HUES6 (cell line): ENCODE measurements at regions not wholly inside any gene's neighbourhood (a gene's known extent, or its start where the extent isn't known, plus 50 kb on each side); places are given as distances from the start of the nearest gene placed in this dataset.

Experiments
- H3K27ac ChIP-seq: 2 replicates; pipeline ENCODE4 v1.7.0; 2013; ENCODE audit warnings: low read depth, mild to moderate bottlenecking, low read length, inconsistent platforms
- H3K27me3 ChIP-seq: 2 replicates; pipeline ENCODE4 v1.6.1; 2013; ENCODE audit warnings: low read length; ENCODE audit not compliant: control insufficient read depth, insufficient read depth
- H3K36me3 ChIP-seq: 2 replicates; pipeline ENCODE4 v1.6.1; 2013; ENCODE audit warnings: low read length; ENCODE audit not compliant: control insufficient read depth, insufficient read depth
- H3K4me1 ChIP-seq: 2 replicates; pipeline ENCODE4 v1.6.1; 2013; ENCODE audit warnings: low read length; ENCODE audit not compliant: control insufficient read depth, insufficient read depth
- H3K4me3 ChIP-seq: 2 replicates; pipeline ENCODE4 v1.5.1; 2013; ENCODE audit warnings: low read depth, low read length
- H3K9ac ChIP-seq: one replicate; pipeline ENCODE4 v1.6.1; 2013; ENCODE audit warnings: mild to moderate bottlenecking, low read length
- H3K9me3 ChIP-seq: 2 replicates; pipeline ENCODE4 v1.6.1; 2013; ENCODE audit warnings: low read depth, low read length; ENCODE audit not compliant: control insufficient read depth, insufficient read depth

- Histone ChIP-seq H3K27ac (no peak overlapping the region), H3K4me3 (no peak overlapping the region), H3K4me1 (peaks cover 10% of the 10 kb centered on the region), H3K36me3 (no peaks in the 10 kb centered on the region), H3K27me3 (no peaks in the 10 kb centered on the region), H3K9me3 (no peaks in the 10 kb centered on the region), H3K9ac (no peak overlapping the region)
Observed at GRCh38 chr10:10527861-10528562, 489.7 kb upstream of the CELF2 start.

GRCh38 chr10:10528563-10528910 is 489.1 kb upstream of the CELF2 start:
- Histone ChIP-seq H3K4me3 (no peak overlapping the region), H3K4me1 (peaks cover 10% of the 10 kb centered on the region), H3K9ac (no peak overlapping the region), H3K36me3 (no peaks in the 10 kb centered on the region), H3K9me3 (no peaks in the 10 kb centered on the region), H3K27ac (no peak overlapping the region), H3K27me3 (no peaks in the 10 kb centered on the region)

GRCh38 chr10:10530313-10530712 is 487.4 kb upstream of the CELF2 start:
- H3K4me1 ChIP-seq, result peaks cover 10% of the 10 kb centered on the region
- H3K4me3 ChIP-seq, result no peak overlapping the region
- no peaks in the 10 kb centered on the region for H3K9me3 ChIP-seq
- H3K9ac ChIP-seq, result no peak overlapping the region
- no peak overlapping the region for H3K27ac ChIP-seq
- no peaks in the 10 kb centered on the region for H3K27me3 ChIP-seq
- no peaks in the 10 kb centered on the region for H3K36me3 ChIP-seq

- Histone ChIP-seq H3K36me3 (no peaks in the 10 kb centered on the region), H3K9me3 (no peaks in the 10 kb centered on the region), H3K4me3 (no peak overlapping the region), H3K4me1 (peaks cover 10% of the 10 kb centered on the region), H3K27me3 (no peaks in the 10 kb centered on the region), H3K27ac (no peak overlapping the region), H3K9ac (no peak overlapping the region)
Observed at GRCh38 chr10:10532236-10532635, 485.4 kb upstream of the CELF2 start.

- no peak overlapping the region for H3K4me3 ChIP-seq
- H3K27me3 ChIP-seq, result no peaks in the 10 kb centered on the region
- H3K9me3 ChIP-seq, result no peaks in the 10 kb centered on the region
- H3K27ac ChIP-seq, result no peak overlapping the region
- no peaks in the 10 kb centered on the region for H3K36me3 ChIP-seq
- H3K9ac ChIP-seq, result no peak overlapping the region
- H3K4me1 ChIP-seq, result peaks cover 7% of the 10 kb centered on the region
Observed at GRCh38 chr10:10532826-10533225, 484.8 kb upstream of the CELF2 start.

- H3K9me3 ChIP-seq, result no peaks in the 10 kb centered on the region
- H3K9ac ChIP-seq, result no peak overlapping the region
- peaks cover 1% of the 10 kb centered on the region for H3K4me1 ChIP-seq
- no peaks in the 10 kb centered on the region for H3K36me3 ChIP-seq
- no peak overlapping the region for H3K4me3 ChIP-seq
- H3K27me3 ChIP-seq, result no peaks in the 10 kb centered on the region
- no peak overlapping the region for H3K27ac ChIP-seq
Observed at GRCh38 chr10:10533437-10533836, 484.2 kb upstream of the CELF2 start.

- Histone ChIP-seq H3K27me3 (no peaks in the 10 kb centered on the region), H3K4me3 (no peak overlapping the region), H3K9me3 (no peaks in the 10 kb centered on the region), H3K36me3 (no peaks in the 10 kb centered on the region), H3K4me1 (peaks cover 11% of the 10 kb centered on the region; the same call in 1 of the 2 replicates), H3K27ac (no peak overlapping the region), H3K9ac (no peak overlapping the region)
Observed at GRCh38 chr10:10538326-10538725, 479.3 kb upstream of the CELF2 start.

- Histone ChIP-seq H3K4me1 (peaks cover 11% of the 10 kb centered on the region; the same call in 1 of the 2 replicates), H3K4me3 (no peak overlapping the region), H3K9ac (no peak overlapping the region), H3K9me3 (no peaks in the 10 kb centered on the region), H3K27ac (no peak overlapping the region), H3K27me3 (no peaks in the 10 kb centered on the region), H3K36me3 (no peaks in the 10 kb centered on the region)
Observed at GRCh38 chr10:10540398-10540797, 477.3 kb upstream of the CELF2 start.

- H3K9ac ChIP-seq, result no peak overlapping the region
- no peaks in the 10 kb centered on the region for H3K27me3 ChIP-seq
- H3K4me1 ChIP-seq, result peaks cover 11% of the 10 kb centered on the region; the same call in 1 of the 2 replicates
- no peaks in the 10 kb centered on the region for H3K9me3 ChIP-seq
- no peak overlapping the region for H3K27ac ChIP-seq
- no peak overlapping the region for H3K4me3 ChIP-seq
- H3K36me3 ChIP-seq, result no peaks in the 10 kb centered on the region
Observed at GRCh38 chr10:10542477-10542876, 475.2 kb upstream of the CELF2 start.

- H3K9ac ChIP-seq, result no peak overlapping the region
Observed at GRCh38 chr10:10544890-10545289, 472.8 kb upstream of the CELF2 start.

GRCh38 chr10:10545771-10546170 is 471.9 kb upstream of the CELF2 start:
- no peaks in the 10 kb centered on the region for H3K9me3 ChIP-seq
- no peak overlapping the region for H3K27ac ChIP-seq
- H3K27me3 ChIP-seq, result no peaks in the 10 kb centered on the region
- no peaks in the 10 kb centered on the region for H3K36me3 ChIP-seq
- peaks cover 11% of the 10 kb centered on the region; the same call in 1 of the 2 replicates for H3K4me1 ChIP-seq
- no peak overlapping the region for H3K9ac ChIP-seq
- H3K4me3 ChIP-seq, result no peak overlapping the region

More at GRCh38 chr10:10544890-10545289, 472.8 kb upstream of the CELF2 start:
- H3K36me3 ChIP-seq, result no peaks in the 10 kb centered on the region
- H3K27me3 ChIP-seq, result no peaks in the 10 kb centered on the region
- H3K4me3 ChIP-seq, result no peak overlapping the region
- no peak overlapping the region for H3K27ac ChIP-seq
- H3K9me3 ChIP-seq, result no peaks in the 10 kb centered on the region
- peaks cover 11% of the 10 kb centered on the region; the same call in 1 of the 2 replicates for H3K4me1 ChIP-seq
